IMR-90 (cell line): ENCODE measurements at regions not wholly inside any gene's neighbourhood (a gene's known extent, or its start where the extent isn't known, plus 50 kb on each side); places are given as distances from the start of the nearest gene placed in this dataset.
A peak's percentile ranks its signal among the peaks of the same experiment; 100 is the strongest.

Experiments used
- ATAC-seq: fragments of 200-7000 bp; cut with Tn5 transposase; 2 replicates; pipeline ENCODE4 v1.9.1; 2020; ENCODE audit warnings: low read depth, mild to moderate bottlenecking, moderate library complexity
- BruUV-seq: library from RNA; stranded (reverse); fragments of 400-500 nt; replicated peaks from 2 replicates; lab custom pipeline; 2021; lab: Mats Ljungman, UMichigan
- CTCF ChIA-PET: fragments of 300-600 bp; formaldehyde crosslinking; extraction: SDS; loops from one replicate; lab custom pipeline; 2021; ENCODE audit warnings: antibody characterized with exemption; lab: Yijun Ruan, JAX
- POLR2A ChIA-PET: fragments of 300-600 bp; sonication (Branson Sonifier 250); formaldehyde crosslinking; loops from one replicate; lab custom pipeline; 2022; ENCODE audit warnings: antibody characterized with exemption; ENCODE audit not compliant: unreplicated experiment; lab: Charles Lee
- DNase-seq: peaks from one replicate; pipeline ENCODE4 v3.0.0; 2013
- H2AFZ ChIP-seq: replicated peaks from 2 replicates; pipeline ENCODE3; 2013; ENCODE audit warnings: low read length, mild to moderate bottlenecking; ENCODE audit not compliant: poor library complexity
- H2AK5ac ChIP-seq: 2 replicates; pipeline ENCODE4 v1.6.1; 2013; ENCODE audit warnings: low read depth, low read length, inconsistent platforms
- H2AK9ac ChIP-seq: replicated peaks from 2 replicates; pipeline ENCODE3; 2013; ENCODE audit warnings: mild to moderate bottlenecking, low read depth, low read length, moderate library complexity; ENCODE audit not compliant: poor library complexity
- H2BK120ac ChIP-seq: 2 replicates; pipeline ENCODE4 v1.6.1; 2013; ENCODE audit warnings: low read depth, low read length, inconsistent platforms
- H2BK15ac ChIP-seq: 3 replicates; pipeline ENCODE4 v1.6.1; 2013; ENCODE audit warnings: low read depth, low read length, inconsistent platforms
- H2BK20ac ChIP-seq: 2 replicates; pipeline ENCODE4 v1.6.1; 2013; ENCODE audit warnings: low read depth, mild to moderate bottlenecking, inconsistent platforms, low read length, moderate library complexity
- H2BK5ac ChIP-seq: 2 replicates; pipeline ENCODE4 v1.6.1; 2013; ENCODE audit warnings: mild to moderate bottlenecking, low read depth, low read length, inconsistent platforms; ENCODE audit not compliant: poor library complexity, severe bottlenecking
- H3K14ac ChIP-seq: replicated peaks from 2 replicates; pipeline ENCODE4 v1.6.1; 2013; ENCODE audit warnings: low read depth, low read length, inconsistent platforms
- H3K18ac ChIP-seq: 2 replicates; pipeline ENCODE4 v1.6.1; 2013; ENCODE audit warnings: low read depth, low read length, control low read depth
- H3K23ac ChIP-seq: 2 replicates; pipeline ENCODE4 v1.6.1; 2013; ENCODE audit warnings: low read depth, low read length, inconsistent platforms
- H3K27ac ChIP-seq: 2 replicates; pipeline ENCODE4 v1.5.1; 2013; ENCODE audit warnings: mild to moderate bottlenecking, control low read depth, low read length; ENCODE audit not compliant: insufficient read depth
- H3K27me3 ChIP-seq: 2 replicates; pipeline ENCODE4 v1.6.1; 2013; ENCODE audit warnings: low read length; ENCODE audit not compliant: control insufficient read depth, insufficient read depth
- H3K36me3 ChIP-seq: 2 replicates; pipeline ENCODE4 v1.6.1; 2013; ENCODE audit warnings: low read length, mixed read lengths; ENCODE audit not compliant: control insufficient read depth, insufficient read depth
- H3K4ac ChIP-seq: 2 replicates; pipeline ENCODE4 v1.6.1; 2013; ENCODE audit warnings: low read depth, low read length, inconsistent platforms
- H3K4me1 ChIP-seq: 2 replicates; pipeline ENCODE4 v1.6.1; 2013; ENCODE audit warnings: low read length, mixed read lengths; ENCODE audit not compliant: control insufficient read depth, insufficient read depth
- H3K4me2 ChIP-seq: 2 replicates; pipeline ENCODE4 v1.6.1; 2013; ENCODE audit warnings: low read depth, mild to moderate bottlenecking, control low read depth, low read length, moderate library complexity
- H3K4me3 ChIP-seq: 2 replicates; pipeline ENCODE4 v1.5.1; 2013; ENCODE audit warnings: low read depth, mild to moderate bottlenecking, control low read depth, low read length, moderate library complexity; ENCODE audit not compliant: insufficient read depth
- H3K56ac ChIP-seq: 2 replicates; pipeline ENCODE4 v1.6.1; 2013; ENCODE audit warnings: low read length, inconsistent platforms; ENCODE audit not compliant: insufficient read depth; ENCODE audit errors: extremely low read depth
- H3K79me1 ChIP-seq, 2 experiments: 2 replicates each; pipeline ENCODE4 v1.6.1; 2013; ENCODE audit warnings: low read length in 2 of 2, inconsistent platforms in 1 of 2, low read depth in 1 of 2
- H3K9ac ChIP-seq: 2 replicates; pipeline ENCODE4 v1.6.1; 2013; ENCODE audit warnings: low read depth, low read length, control low read depth
- H3K9me1 ChIP-seq: 2 replicates; pipeline ENCODE4 v1.6.1; 2013; ENCODE audit warnings: low read length, inconsistent platforms; ENCODE audit not compliant: insufficient read depth
- H3K9me3 ChIP-seq: 2 replicates; pipeline ENCODE4 v1.6.1; 2013; ENCODE audit warnings: low read length; ENCODE audit not compliant: control insufficient read depth, insufficient read depth
- H4K20me1 ChIP-seq: 2 replicates; pipeline ENCODE4 v1.6.1; 2013; ENCODE audit warnings: low read length, inconsistent platforms; ENCODE audit not compliant: insufficient read depth
- H4K5ac ChIP-seq: 2 replicates; pipeline ENCODE4 v1.6.1; 2013; ENCODE audit warnings: mild to moderate bottlenecking, low read depth, low read length, control low read depth
- H4K8ac ChIP-seq, 2 experiments: 2 replicates each; pipeline ENCODE4 v1.6.1; 2013; ENCODE audit warnings: low read depth in 2 of 2, low read length in 2 of 2, control low read depth in 1 of 2, inconsistent platforms in 1 of 2
- H4K91ac ChIP-seq: 2 replicates; pipeline ENCODE4 v1.6.1; 2013; ENCODE audit warnings: low read depth, low read length, inconsistent platforms; ENCODE audit not compliant: insufficient read depth
- BHLHE40 ChIP-seq: fragments of 150-350 bp; IDR thresholded peaks from 2 replicates; pipeline ENCODE4 v1.6.1; 2016; ENCODE audit warnings: mild to moderate bottlenecking, low read depth, low read length
- CEBPB ChIP-seq: IDR thresholded peaks from 2 replicates; pipeline ENCODE4 v1.6.1; 2012; ENCODE audit warnings: low read depth, low read length, improper control_type of control experiment
- CHD1 ChIP-seq: IDR thresholded peaks from 2 replicates; pipeline ENCODE4 v1.6.1; 2012; ENCODE audit warnings: low read depth, low read length, improper control_type of control experiment
- FOS ChIP-seq: fragments of 150-350 bp; IDR thresholded peaks from 2 replicates; pipeline ENCODE4 v1.6.1; 2016; ENCODE audit warnings: low read depth, low read length
- MAZ ChIP-seq: IDR thresholded peaks from 2 replicates; pipeline ENCODE4 v1.6.1; 2012; ENCODE audit warnings: low read depth, mild to moderate bottlenecking, low read length, improper control_type of control experiment, moderate library complexity, borderline replicate concordance
- MXI1 ChIP-seq: IDR thresholded peaks from 2 replicates; pipeline ENCODE4 v1.6.1; 2012; ENCODE audit warnings: low read depth, mild to moderate bottlenecking, low read length, moderate library complexity, borderline replicate concordance
- NFE2L2 ChIP-seq: fragments of 150-350 bp; IDR thresholded peaks from 2 replicates; pipeline ENCODE4 v1.6.1; 2016; ENCODE audit warnings: low read depth, mild to moderate bottlenecking, low read length
- POLR2A ChIP-seq: IDR thresholded peaks from 2 replicates; pipeline ENCODE4 v1.6.1; 2012; ENCODE audit warnings: mild to moderate bottlenecking, low read depth, low read length
- RAD21 ChIP-seq: IDR thresholded peaks from 2 replicates; pipeline ENCODE4 v1.6.1; 2012; ENCODE audit warnings: low read length, improper control_type of control experiment
- RFX5 ChIP-seq: IDR thresholded peaks from 2 replicates; pipeline ENCODE4 v1.8.0; 2012; ENCODE audit warnings: low read depth, mild to moderate bottlenecking, low read length, moderate library complexity
- SMC3 ChIP-seq: fragments of 150-350 bp; IDR thresholded peaks from 2 replicates; pipeline ENCODE4 v1.6.1; 2016; ENCODE audit warnings: low read depth, mild to moderate bottlenecking, antibody characterized with exemption, low read length, moderate library complexity
- WGBS, 2 experiments: methylation state at CpG; one replicate each; pipeline versions ENCODE4 v1.1.5 to v1.1.7; 2013; ENCODE audit warnings: missing lambda C conversion rate in 2 of 2; ENCODE audit not compliant: insufficient read length in 1 of 2; ENCODE audit errors: extremely low coverage in 2 of 2; 5-methylcytosine and 5-hydroxymethylcytosine counted together
- dilution Hi-C: fragments of 300-500 bp; cut with HindIII; formaldehyde crosslinking; loops from one replicate; pipeline ENCODE4 v1.14.3; 2018; ENCODE audit warnings: low sequenced_read_pairs; ENCODE audit not compliant: unreplicated experiment
- in situ Hi-C: fragments of 300-500 bp; cut with MboI; formaldehyde crosslinking; loops from 3 replicates; pipeline ENCODE4 v1.14.3; 2019; ENCODE audit warnings: low sequenced_read_pairs, inconsistent platforms, mixed read lengths
- intact Hi-C: fragments of 100-400 bp; cut with micrococcal nuclease; formaldehyde crosslinking; loops from 2 replicates; pipeline ENCODE4 v1.10.0; 2022
- TF ChIP-seq, protein P1 (sequence below): fragments of 150-350 bp; IDR thresholded peaks from 2 replicates; pipeline ENCODE4 v1.6.1; 2017; ENCODE audit warnings: mild to moderate bottlenecking, antibody characterized with exemption, low read length, low read depth
- TF ChIP-seq, protein P2 (sequence below): conservative IDR thresholded peaks from 2 replicates; pipeline ENCODE4 v1.5.1; 2012; ENCODE audit warnings: mild to moderate bottlenecking, low read depth, low read length, improper control_type of control experiment
- TF ChIP-seq, protein P3 (sequence below): fragments of 150-350 bp; IDR thresholded peaks from 2 replicates; pipeline ENCODE4 v1.6.1; 2016; ENCODE audit warnings: low read depth, mild to moderate bottlenecking, low read length, moderate library complexity, borderline replicate concordance

- WGBS, 2 experiments: no CpG with 5 or more reads among the region's 6 CpGs
- intact Hi-C loops: no loop called here
- dilution Hi-C loops: loop anchor here (25.0 kb wide), 1 partner anchor 512 kb away; no protein-coding TSS in a partner anchor
- Histone ChIP-seq H3K56ac (no peak overlapping the region), H4K5ac (no peak overlapping the region), H2BK120ac (no peak overlapping the region), H2BK5ac (no peak overlapping the region), H3K9me1 (no peaks in the 10 kb centered on the region), H2BK20ac (no peak overlapping the region), H3K18ac (no peak overlapping the region), H2AK5ac (no peak overlapping the region), H2AK9ac (no peak overlapping the region), H3K23ac (no peak overlapping the region), H3K79me1 (no peaks in the 10 kb centered on the region), H4K91ac (no peak overlapping the region), H2BK15ac (no peak overlapping the region), H3K4me2 (no peak overlapping the region), H4K8ac (no peak overlapping the region), H3K9ac (no peak overlapping the region), H3K4ac (no peak overlapping the region), H3K14ac (no peak overlapping the region), H3K27ac (no peak overlapping the region), H3K27me3 (peaks cover 30% of the 10 kb centered on the region), H2AFZ (peak overlapping the region; percentile 89), H4K20me1 (no peaks in the 10 kb centered on the region), H3K36me3 (no peaks in the 10 kb centered on the region), H3K4me1 (no peaks in the 10 kb centered on the region), H3K9me3 (peaks cover 3% of the 10 kb centered on the region; the same call in 1 of the 2 replicates), H3K4me3 (no peak overlapping the region)
- ChIA-PET CTCF (no interaction called here), POLR2A (no interaction called here)
- no peak for DNase-seq
- no peak for ATAC-seq
- in situ Hi-C loops: no loop called here
- TF ChIP-seq CHD1: no peak
- TF ChIP-seq POLR2A: no peak
- TF ChIP-seq FOS: no peak
- TF ChIP-seq, protein P1, sequence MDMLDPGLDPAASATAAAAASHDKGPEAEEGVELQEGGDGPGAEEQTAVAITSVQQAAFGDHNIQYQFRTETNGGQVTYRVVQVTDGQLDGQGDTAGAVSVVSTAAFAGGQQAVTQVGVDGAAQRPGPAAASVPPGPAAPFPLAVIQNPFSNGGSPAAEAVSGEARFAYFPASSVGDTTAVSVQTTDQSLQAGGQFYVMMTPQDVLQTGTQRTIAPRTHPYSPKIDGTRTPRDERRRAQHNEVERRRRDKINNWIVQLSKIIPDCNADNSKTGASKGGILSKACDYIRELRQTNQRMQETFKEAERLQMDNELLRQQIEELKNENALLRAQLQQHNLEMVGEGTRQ: no peak
- no peak for TF ChIP-seq RAD21
- TF ChIP-seq, protein P2, sequence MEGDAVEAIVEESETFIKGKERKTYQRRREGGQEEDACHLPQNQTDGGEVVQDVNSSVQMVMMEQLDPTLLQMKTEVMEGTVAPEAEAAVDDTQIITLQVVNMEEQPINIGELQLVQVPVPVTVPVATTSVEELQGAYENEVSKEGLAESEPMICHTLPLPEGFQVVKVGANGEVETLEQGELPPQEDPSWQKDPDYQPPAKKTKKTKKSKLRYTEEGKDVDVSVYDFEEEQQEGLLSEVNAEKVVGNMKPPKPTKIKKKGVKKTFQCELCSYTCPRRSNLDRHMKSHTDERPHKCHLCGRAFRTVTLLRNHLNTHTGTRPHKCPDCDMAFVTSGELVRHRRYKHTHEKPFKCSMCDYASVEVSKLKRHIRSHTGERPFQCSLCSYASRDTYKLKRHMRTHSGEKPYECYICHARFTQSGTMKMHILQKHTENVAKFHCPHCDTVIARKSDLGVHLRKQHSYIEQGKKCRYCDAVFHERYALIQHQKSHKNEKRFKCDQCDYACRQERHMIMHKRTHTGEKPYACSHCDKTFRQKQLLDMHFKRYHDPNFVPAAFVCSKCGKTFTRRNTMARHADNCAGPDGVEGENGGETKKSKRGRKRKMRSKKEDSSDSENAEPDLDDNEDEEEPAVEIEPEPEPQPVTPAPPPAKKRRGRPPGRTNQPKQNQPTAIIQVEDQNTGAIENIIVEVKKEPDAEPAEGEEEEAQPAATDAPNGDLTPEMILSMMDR: no peak
- TF ChIP-seq SMC3: no peak
- no peak for TF ChIP-seq NFE2L2
- no peak for TF ChIP-seq RFX5
- TF ChIP-seq BHLHE40: no peak
- TF ChIP-seq, protein P3, sequence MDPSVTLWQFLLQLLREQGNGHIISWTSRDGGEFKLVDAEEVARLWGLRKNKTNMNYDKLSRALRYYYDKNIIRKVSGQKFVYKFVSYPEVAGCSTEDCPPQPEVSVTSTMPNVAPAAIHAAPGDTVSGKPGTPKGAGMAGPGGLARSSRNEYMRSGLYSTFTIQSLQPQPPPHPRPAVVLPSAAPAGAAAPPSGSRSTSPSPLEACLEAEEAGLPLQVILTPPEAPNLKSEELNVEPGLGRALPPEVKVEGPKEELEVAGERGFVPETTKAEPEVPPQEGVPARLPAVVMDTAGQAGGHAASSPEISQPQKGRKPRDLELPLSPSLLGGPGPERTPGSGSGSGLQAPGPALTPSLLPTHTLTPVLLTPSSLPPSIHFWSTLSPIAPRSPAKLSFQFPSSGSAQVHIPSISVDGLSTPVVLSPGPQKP: no peak
- TF ChIP-seq MXI1: no peak
- TF ChIP-seq MAZ: no peak
- no peak for TF ChIP-seq CEBPB
- no TSS peak for BruUV-seq
Observed at GRCh38 chr7:22550514-22551030, 50.6 kb upstream of the STEAP1B start.
